ENCODE measurements at regions not wholly inside any gene's neighbourhood (a gene's known extent, or its start where the extent isn't known, plus 50 kb on each side); places are given as distances from the start of the nearest gene placed in this dataset.

GRCh38 chr3:117080872-117081271, 371.3 kb downstream of the TUSC7 start:
- TF ChIP-seq FOXP2 (optimal IDR thresholded peaks at IDR 0.05; ENCODE audit: borderline replicate concordance, extremely low read depth, extremely low read length, insufficient read depth) (no peak), POLR2AphosphoS5 (IDR thresholded peaks at IDR 0.05; ENCODE audit: low read depth, low read length) (no peak), TAF1 (IDR thresholded peaks at IDR 0.05; ENCODE audit: borderline replicate concordance, insufficient read depth, low read length) (no peak), SIN3A (IDR thresholded peaks at IDR 0.05; ENCODE audit: borderline replicate concordance, insufficient read depth, low read length) (no peak)
- TF ChIP-seq, protein P1, sequence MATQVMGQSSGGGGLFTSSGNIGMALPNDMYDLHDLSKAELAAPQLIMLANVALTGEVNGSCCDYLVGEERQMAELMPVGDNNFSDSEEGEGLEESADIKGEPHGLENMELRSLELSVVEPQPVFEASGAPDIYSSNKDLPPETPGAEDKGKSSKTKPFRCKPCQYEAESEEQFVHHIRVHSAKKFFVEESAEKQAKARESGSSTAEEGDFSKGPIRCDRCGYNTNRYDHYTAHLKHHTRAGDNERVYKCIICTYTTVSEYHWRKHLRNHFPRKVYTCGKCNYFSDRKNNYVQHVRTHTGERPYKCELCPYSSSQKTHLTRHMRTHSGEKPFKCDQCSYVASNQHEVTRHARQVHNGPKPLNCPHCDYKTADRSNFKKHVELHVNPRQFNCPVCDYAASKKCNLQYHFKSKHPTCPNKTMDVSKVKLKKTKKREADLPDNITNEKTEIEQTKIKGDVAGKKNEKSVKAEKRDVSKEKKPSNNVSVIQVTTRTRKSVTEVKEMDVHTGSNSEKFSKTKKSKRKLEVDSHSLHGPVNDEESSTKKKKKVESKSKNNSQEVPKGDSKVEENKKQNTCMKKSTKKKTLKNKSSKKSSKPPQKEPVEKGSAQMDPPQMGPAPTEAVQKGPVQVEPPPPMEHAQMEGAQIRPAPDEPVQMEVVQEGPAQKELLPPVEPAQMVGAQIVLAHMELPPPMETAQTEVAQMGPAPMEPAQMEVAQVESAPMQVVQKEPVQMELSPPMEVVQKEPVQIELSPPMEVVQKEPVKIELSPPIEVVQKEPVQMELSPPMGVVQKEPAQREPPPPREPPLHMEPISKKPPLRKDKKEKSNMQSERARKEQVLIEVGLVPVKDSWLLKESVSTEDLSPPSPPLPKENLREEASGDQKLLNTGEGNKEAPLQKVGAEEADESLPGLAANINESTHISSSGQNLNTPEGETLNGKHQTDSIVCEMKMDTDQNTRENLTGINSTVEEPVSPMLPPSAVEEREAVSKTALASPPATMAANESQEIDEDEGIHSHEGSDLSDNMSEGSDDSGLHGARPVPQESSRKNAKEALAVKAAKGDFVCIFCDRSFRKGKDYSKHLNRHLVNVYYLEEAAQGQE (IDR thresholded peaks at IDR 0.05; ENCODE audit: insufficient read depth in 1 of 2, low read depth in 2 of 2, low read length in 2 of 2): no peak

DNA sequence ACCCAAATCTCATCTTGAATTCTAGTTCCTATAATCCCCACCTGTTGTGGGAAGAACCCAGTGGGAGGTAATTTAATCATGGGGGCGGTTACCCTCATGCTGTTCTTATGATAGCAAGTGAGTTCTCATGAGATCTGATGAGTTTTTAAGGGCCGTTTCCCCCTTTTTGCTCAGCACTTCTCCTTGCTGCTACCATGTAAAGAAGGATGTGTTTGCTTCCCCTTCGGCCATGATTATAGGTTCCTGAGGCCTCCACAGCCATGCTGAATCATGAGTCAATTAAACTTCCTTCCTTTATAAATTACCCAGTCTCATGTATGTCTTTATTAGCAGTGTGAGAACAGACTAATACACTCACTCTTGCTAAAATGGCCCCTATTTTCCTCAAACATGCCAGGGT, 374.7 kb downstream of the TUSC7 start:
- TF ChIP-seq FOXP2 (optimal IDR thresholded peaks at IDR 0.05; ENCODE audit: borderline replicate concordance, extremely low read depth, extremely low read length, insufficient read depth) (no peak), TAF1 (IDR thresholded peaks at IDR 0.05; ENCODE audit: borderline replicate concordance, insufficient read depth, low read length) (no peak), SIN3A (IDR thresholded peaks at IDR 0.05; ENCODE audit: borderline replicate concordance, insufficient read depth, low read length) (no peak), POLR2AphosphoS5 (IDR thresholded peaks at IDR 0.05; ENCODE audit: low read depth, low read length) (no peak)
- TF ChIP-seq, protein P1 (IDR thresholded peaks at IDR 0.05; ENCODE audit: insufficient read depth in 1 of 2, low read depth in 2 of 2, low read length in 2 of 2): no peak

DNA sequence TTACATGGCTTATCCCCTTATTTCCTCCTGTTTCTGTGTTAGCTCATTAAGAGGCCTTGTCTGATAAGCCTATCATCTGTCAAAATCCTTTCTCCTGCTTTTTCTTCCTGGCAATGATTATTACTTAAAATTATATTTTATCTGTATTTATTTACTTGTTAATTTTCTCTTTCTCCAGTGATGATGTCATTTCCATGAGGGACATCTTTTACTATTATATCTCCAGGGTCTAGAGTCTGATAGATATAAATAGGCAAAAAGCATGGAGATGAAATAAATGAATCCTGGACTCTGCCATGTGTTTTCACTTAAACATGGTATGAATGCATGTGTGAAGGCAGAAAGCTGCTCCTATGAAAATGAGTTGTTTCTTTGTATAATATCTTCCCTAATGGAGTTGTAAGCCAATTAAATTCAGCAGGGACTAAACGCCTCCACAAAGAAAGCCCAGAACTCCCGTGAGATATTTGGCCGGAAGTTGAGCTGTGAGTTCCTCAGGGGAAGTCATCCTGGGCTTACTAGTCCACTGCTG, 375.2 kb downstream of the TUSC7 start:
- TF ChIP-seq TAF1 (IDR thresholded peaks at IDR 0.05; ENCODE audit: borderline replicate concordance, insufficient read depth, low read length) (no peak), FOXP2 (optimal IDR thresholded peaks at IDR 0.05; ENCODE audit: borderline replicate concordance, extremely low read depth, extremely low read length, insufficient read depth) (no peak), POLR2AphosphoS5 (IDR thresholded peaks at IDR 0.05; ENCODE audit: low read depth, low read length) (no peak), SIN3A (IDR thresholded peaks at IDR 0.05; ENCODE audit: borderline replicate concordance, insufficient read depth, low read length) (no peak)
- TF ChIP-seq, protein P1 (IDR thresholded peaks at IDR 0.05; ENCODE audit: insufficient read depth in 1 of 2, low read depth in 2 of 2, low read length in 2 of 2): no peak

GRCh38 chr3:117091676-117092075, 382.1 kb downstream of the TUSC7 start:
- TF ChIP-seq, protein P1 (IDR thresholded peaks at IDR 0.05; ENCODE audit: insufficient read depth in 1 of 2, low read depth in 2 of 2, low read length in 2 of 2): no peak
- TF ChIP-seq POLR2AphosphoS5 (IDR thresholded peaks at IDR 0.05; ENCODE audit: low read depth, low read length) (no peak), FOXP2 (optimal IDR thresholded peaks at IDR 0.05; ENCODE audit: borderline replicate concordance, extremely low read depth, extremely low read length, insufficient read depth) (no peak), TAF1 (IDR thresholded peaks at IDR 0.05; ENCODE audit: borderline replicate concordance, insufficient read depth, low read length) (no peak), SIN3A (IDR thresholded peaks at IDR 0.05; ENCODE audit: borderline replicate concordance, insufficient read depth, low read length) (no peak)

DNA sequence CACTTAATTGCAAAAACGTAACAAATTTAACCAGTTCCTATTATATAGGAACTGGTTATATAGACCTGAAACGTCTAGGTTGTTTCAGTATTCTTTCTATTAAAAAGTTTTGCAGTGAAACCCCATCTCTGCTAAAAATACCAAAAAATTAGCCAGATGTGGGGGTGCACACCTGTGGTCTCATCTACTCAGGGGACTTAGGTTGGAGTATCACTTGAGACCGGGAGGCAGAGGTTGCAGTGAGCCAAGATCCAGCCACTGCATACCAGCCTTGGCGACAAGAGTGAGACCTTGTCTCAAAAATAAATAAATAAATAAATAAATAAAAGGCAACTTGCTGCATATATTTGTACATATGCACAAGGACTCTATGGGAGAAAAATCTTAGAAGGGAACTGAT, 387.0 kb downstream of the TUSC7 start:
- no peak for TF ChIP-seq POLR2AphosphoS5 (IDR thresholded peaks at IDR 0.05; ENCODE audit: low read depth, low read length)
- no peak for TF ChIP-seq TAF1 (IDR thresholded peaks at IDR 0.05; ENCODE audit: borderline replicate concordance, insufficient read depth, low read length)
- TF ChIP-seq, protein P1 (IDR thresholded peaks at IDR 0.05; ENCODE audit: insufficient read depth in 1 of 2, low read depth in 2 of 2, low read length in 2 of 2): no peak
- TF ChIP-seq SIN3A (IDR thresholded peaks at IDR 0.05; ENCODE audit: borderline replicate concordance, insufficient read depth, low read length): no peak
- no peak for TF ChIP-seq FOXP2 (optimal IDR thresholded peaks at IDR 0.05; ENCODE audit: borderline replicate concordance, extremely low read depth, extremely low read length, insufficient read depth)

Data from PFSK-1 (cell line).